ENCODE measurements at regions not wholly inside any gene's neighbourhood (a gene's known extent, or its start where the extent isn't known, plus 50 kb on each side); places are given as distances from the start of the nearest gene placed in this dataset.

GRCh38 chr5:108649106-108649505, 98.6 kb upstream of the FER start:
- DNase-seq = no peak

GRCh38 chr5:108642170-108642906, 105.4 kb upstream of the FER start:
- peak; percentile 70 for DNase-seq

GRCh38 chr5:108641596-108641995, 106.1 kb upstream of the FER start:
- DNase-seq = no peak

- no peak for DNase-seq
Measured at GRCh38 chr5:108639366-108639765, 108.3 kb upstream of the FER start.

GRCh38 chr5:108638021-108638420, 109.7 kb upstream of the FER start:
- peak; percentile 11 for DNase-seq

- peak; percentile 90 for DNase-seq
Measured at GRCh38 chr5:108637134-108637533, 110.6 kb upstream of the FER start.

GRCh38 chr5:108636135-108636853, 111.4 kb upstream of the FER start:
- DNase-seq = no peak

GRCh38 chr5:108634617-108635288, 112.9 kb upstream of the FER start:
- DNase-seq = peak; percentile 68

- peak; percentile 1 for DNase-seq
Measured at GRCh38 chr5:108634010-108634616, 113.6 kb upstream of the FER start.

- no peak for DNase-seq
Measured at GRCh38 chr5:108629779-108630528, 117.7 kb upstream of the FER start.

- DNase-seq = no peak
Measured at GRCh38 chr5:108625654-108626053, 122.0 kb upstream of the FER start.

GRCh38 chr5:108623826-108624225, 123.9 kb upstream of the FER start:
- no peak for DNase-seq

- no peak for DNase-seq
Measured at GRCh38 chr5:108620516-108620915, 127.2 kb upstream of the FER start.

- no peak for DNase-seq
Measured at GRCh38 chr5:108619815-108620214, 127.9 kb upstream of the FER start.

GRCh38 chr5:108617467-108618435, 129.9 kb upstream of the FER start:
- DNase-seq = no peak

- DNase-seq = no peak
Measured at GRCh38 chr5:108615216-108615615, 132.5 kb upstream of the FER start.

GRCh38 chr5:108607421-108607820, 140.3 kb upstream of the FER start:
- DNase-seq = no peak

GRCh38 chr5:108606185-108606584, 141.5 kb upstream of the FER start:
- DNase-seq = no peak

GRCh38 chr5:108602830-108603229, 144.9 kb upstream of the FER start:
- DNase-seq = no peak

- DNase-seq = no peak
Measured at GRCh38 chr5:108590799-108591198, 156.9 kb upstream of the FER start.

- no peak for DNase-seq
Measured at GRCh38 chr5:108588323-108588722, 159.4 kb upstream of the FER start.

- no peak for DNase-seq
Measured at GRCh38 chr5:108587821-108588220, 159.9 kb upstream of the FER start.

All from inflammatory macrophage treated with lipopolysaccharide for 4 hours (primary cell).